HFF-Myc (cell line): ENCODE measurements at regions not wholly inside any gene's neighbourhood (a gene's known extent, or its start where the extent isn't known, plus 50 kb on each side); places are given as distances from the start of the nearest gene placed in this dataset.

Experiments
- DNase-seq: peaks from one replicate; pipeline ENCODE4 v3.0.0-alpha.2; 2011; ENCODE audit warnings: low read depth; ENCODE audit errors: extremely low read depth
- H3K4me3 ChIP-seq: replicated peaks from 2 replicates; pipeline ENCODE4 v1.5.1; 2011; ENCODE audit warnings: low read depth, mild to moderate bottlenecking, control low read depth, low read length
- CTCF ChIP-seq: IDR thresholded peaks from 2 replicates; pipeline ENCODE4 v1.5.1; 2012; ENCODE audit warnings: mild to moderate bottlenecking, low read depth, low read length, control low read depth; ENCODE audit errors: missing control alignments

GRCh38 chrX:40471965-40472648, 108.7 kb upstream of the ATP6AP2 start:
- no peak overlapping the region for H3K4me3 ChIP-seq
- TF ChIP-seq CTCF = no peak
- DNase-seq = peak; percentile 74

GRCh38 chrX:40470830-40471429, 109.8 kb upstream of the ATP6AP2 start:
- TF ChIP-seq CTCF = no peak
- no peak overlapping the region for H3K4me3 ChIP-seq
- no peak for DNase-seq

GRCh38 chrX:40469316-40469715, 111.5 kb upstream of the ATP6AP2 start:
- TF ChIP-seq CTCF = no peak
- DNase-seq = no peak

GRCh38 chrX:40468033-40468846, 112.5 kb upstream of the ATP6AP2 start:
- DNase-seq = no peak
- no peak overlapping the region for H3K4me3 ChIP-seq
- TF ChIP-seq CTCF = no peak

More at GRCh38 chrX:40469316-40469715, 111.5 kb upstream of the ATP6AP2 start:
- H3K4me3 ChIP-seq = no peak overlapping the region

GRCh38 chrX:40467454-40467853, 113.3 kb upstream of the ATP6AP2 start:
- DNase-seq = no peak
- no peak overlapping the region for H3K4me3 ChIP-seq
- TF ChIP-seq CTCF = no peak

- H3K4me3 ChIP-seq = no peak overlapping the region
- no peak for DNase-seq
- TF ChIP-seq CTCF = no peak
Measured at GRCh38 chrX:40465735-40466551, 114.8 kb upstream of the ATP6AP2 start.
